IPS DF 6.9 (cell line): ENCODE measurements at regions not wholly inside any gene's neighbourhood (a gene's known extent, or its start where the extent isn't known, plus 50 kb on each side); places are given as distances from the start of the nearest gene placed in this dataset.

Experiments
- DNase-seq: peaks from one replicate; pipeline ENCODE4 v3.0.0-alpha.2; 2013; ENCODE audit warnings: low read depth, low spot score
- H3K27ac ChIP-seq: one replicate; pipeline ENCODE4 v1.5.1; 2013; ENCODE audit warnings: low read length, control low read depth
- H3K27me3 ChIP-seq: 2 replicates; pipeline ENCODE4 v1.6.1; 2013; ENCODE audit warnings: mild to moderate bottlenecking, low read length; ENCODE audit not compliant: control insufficient read depth, insufficient read depth
- H3K36me3 ChIP-seq: 2 replicates; pipeline ENCODE4 v1.6.1; 2013; ENCODE audit warnings: low read length; ENCODE audit not compliant: control insufficient read depth, insufficient read depth
- H3K4me1 ChIP-seq: 2 replicates; pipeline ENCODE4 v1.6.1; 2013; ENCODE audit warnings: low read length; ENCODE audit not compliant: control insufficient read depth, insufficient read depth
- H3K4me3 ChIP-seq: 2 replicates; pipeline ENCODE4 v1.5.1; 2013; ENCODE audit warnings: mild to moderate bottlenecking, low read length
- H3K9me3 ChIP-seq: 2 replicates; pipeline ENCODE4 v1.6.1; 2013; ENCODE audit warnings: low read length, inconsistent platforms; ENCODE audit not compliant: control insufficient read depth, insufficient read depth
- WGBS: extraction: QIAGEN DNeasy Blood & Tissue Kit; methylation state at CpG from one replicate; pipeline ENCODE4 v1.1.7; 2013; ENCODE audit warnings: mixed read lengths, missing lambda C conversion rate; ENCODE audit not compliant: insufficient read length, insufficient coverage; 5-methylcytosine and 5-hydroxymethylcytosine counted together

DNA sequence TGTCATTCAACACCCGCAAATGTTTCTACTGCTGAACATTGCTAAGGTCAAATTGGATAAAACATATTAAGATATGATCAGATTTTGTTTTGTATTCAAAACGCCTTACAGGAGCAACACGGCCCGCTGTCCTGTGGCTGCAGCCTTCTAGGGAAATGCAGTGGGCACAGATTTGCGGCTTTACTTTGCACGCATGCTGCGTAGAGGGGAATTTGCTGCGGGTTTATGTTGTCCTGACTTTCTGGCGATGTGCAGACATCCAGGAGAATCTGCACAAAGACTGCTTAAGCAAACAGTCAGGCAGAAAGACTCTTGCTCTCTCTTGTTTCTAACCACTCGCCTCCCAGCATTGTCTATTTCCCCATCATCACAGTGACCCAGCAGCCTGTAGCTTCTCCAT is 88.3 kb downstream of the LRRC30 start:
- no peaks in the 10 kb centered on the region for H3K9me3 ChIP-seq
- WGBS: no CpG with 5 or more reads among the region's 10 CpGs
- no peak overlapping the region for H3K27ac ChIP-seq
- DNase-seq: no peak
- H3K4me3 ChIP-seq: no peak overlapping the region
- no peaks in the 10 kb centered on the region for H3K4me1 ChIP-seq
- H3K27me3 ChIP-seq: no peaks in the 10 kb centered on the region
- no peaks in the 10 kb centered on the region for H3K36me3 ChIP-seq

DNA sequence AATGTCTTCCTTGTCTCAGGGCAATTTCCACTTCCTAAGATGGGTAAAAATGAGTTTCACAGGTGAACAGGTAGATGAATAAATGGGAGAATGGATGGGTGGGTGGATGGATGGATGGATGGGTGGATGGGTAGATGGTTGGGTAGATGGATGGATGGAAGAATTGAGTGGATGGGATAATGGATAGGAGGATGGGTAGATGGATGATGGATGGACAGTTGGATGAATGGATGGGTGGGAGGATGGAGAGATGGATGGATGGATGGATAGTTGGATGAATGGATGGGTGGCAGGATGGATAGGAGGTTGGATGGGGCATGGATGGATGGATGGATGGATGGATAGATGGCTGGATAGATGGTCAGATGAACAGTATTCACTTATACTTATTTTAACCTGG is 90.9 kb downstream of the LRRC30 start:
- DNase-seq: no peak
- Histone ChIP-seq H3K27me3 (no peaks in the 10 kb centered on the region), H3K9me3 (no peaks in the 10 kb centered on the region), H3K27ac (no peak overlapping the region), H3K4me3 (no peak overlapping the region), H3K4me1 (no peaks in the 10 kb centered on the region), H3K36me3 (no peaks in the 10 kb centered on the region)

GRCh38 chr18:7322817-7323485 is 92.1 kb downstream of the LRRC30 start:
- H3K4me3 ChIP-seq: no peak overlapping the region
- H3K36me3 ChIP-seq: no peaks in the 10 kb centered on the region
- H3K27me3 ChIP-seq: no peaks in the 10 kb centered on the region
- no peaks in the 10 kb centered on the region for H3K4me1 ChIP-seq
- DNase-seq: no peak
- no peak overlapping the region for H3K27ac ChIP-seq
- no peaks in the 10 kb centered on the region for H3K9me3 ChIP-seq
- no CpG with 5 or more reads among the region's 8 CpGs for WGBS

DNA sequence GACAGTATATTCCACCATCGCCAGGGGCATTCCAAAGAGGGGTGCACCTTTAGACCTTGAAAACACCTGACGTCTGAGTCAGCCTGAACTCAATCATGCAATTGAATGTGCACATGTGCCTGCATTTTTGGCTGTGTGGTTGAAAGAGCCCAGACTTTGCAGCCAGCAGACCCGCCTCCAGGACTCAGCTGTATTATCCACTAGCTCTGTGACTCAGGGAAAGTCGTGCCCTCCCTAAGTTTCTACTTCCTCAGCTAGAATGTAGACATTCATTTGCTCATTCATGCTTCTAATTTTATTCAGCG is 94.2 kb downstream of the LRRC30 start:
- Histone ChIP-seq H3K27ac (no peak overlapping the region), H3K4me3 (no peak overlapping the region), H3K4me1 (no peaks in the 10 kb centered on the region), H3K27me3 (no peaks in the 10 kb centered on the region), H3K9me3 (no peaks in the 10 kb centered on the region), H3K36me3 (no peaks in the 10 kb centered on the region)
- DNase-seq: no peak
- no CpG with 5 or more reads among the region's 5 CpGs for WGBS

GRCh38 chr18:7329016-7329415 is 98.1 kb downstream of the LRRC30 start:
- no CpG with 5 or more reads among the region's 3 CpGs for WGBS
- DNase-seq: no peak
- Histone ChIP-seq H3K9me3 (no peaks in the 10 kb centered on the region), H3K27ac (no peak overlapping the region), H3K4me3 (no peak overlapping the region), H3K27me3 (no peaks in the 10 kb centered on the region), H3K36me3 (no peaks in the 10 kb centered on the region), H3K4me1 (no peaks in the 10 kb centered on the region)

DNA sequence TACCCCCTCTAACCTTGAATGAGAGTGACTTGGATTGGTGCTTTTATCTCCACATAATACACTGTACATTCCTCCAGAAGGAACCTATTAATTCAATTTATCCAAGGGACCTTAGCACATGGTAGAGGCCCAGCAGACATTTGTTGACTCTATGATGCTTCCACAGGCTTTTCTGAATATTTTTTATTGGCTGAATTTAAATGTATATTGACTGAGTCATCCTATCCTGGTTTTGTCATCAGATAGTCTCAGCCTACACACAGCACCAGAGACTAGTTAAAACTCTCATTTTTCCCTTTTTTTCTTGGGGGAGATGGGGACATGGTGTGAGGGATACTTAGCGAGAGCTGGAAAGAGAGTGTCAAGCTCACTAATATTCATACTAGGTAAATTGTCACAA is 101.6 kb downstream of the LRRC30 start:
- H3K9me3 ChIP-seq: no peaks in the 10 kb centered on the region
- H3K27me3 ChIP-seq: no peaks in the 10 kb centered on the region
- no peaks in the 10 kb centered on the region for H3K4me1 ChIP-seq
- no peak overlapping the region for H3K27ac ChIP-seq
- H3K4me3 ChIP-seq: no peak overlapping the region
- WGBS: no CpG with 5 or more reads among the region's 1 CpG
- no peak for DNase-seq
- H3K36me3 ChIP-seq: no peaks in the 10 kb centered on the region

- H3K27ac ChIP-seq: no peak overlapping the region
- no peaks in the 10 kb centered on the region for H3K9me3 ChIP-seq
- no CpG with 5 or more reads among the region's 5 CpGs for WGBS
- H3K36me3 ChIP-seq: no peaks in the 10 kb centered on the region
- H3K4me1 ChIP-seq: no peaks in the 10 kb centered on the region
- no peak overlapping the region for H3K4me3 ChIP-seq
- no peak for DNase-seq
- H3K27me3 ChIP-seq: no peaks in the 10 kb centered on the region
Observed at GRCh38 chr18:7333025-7333562, 102.2 kb downstream of the LRRC30 start.

DNA sequence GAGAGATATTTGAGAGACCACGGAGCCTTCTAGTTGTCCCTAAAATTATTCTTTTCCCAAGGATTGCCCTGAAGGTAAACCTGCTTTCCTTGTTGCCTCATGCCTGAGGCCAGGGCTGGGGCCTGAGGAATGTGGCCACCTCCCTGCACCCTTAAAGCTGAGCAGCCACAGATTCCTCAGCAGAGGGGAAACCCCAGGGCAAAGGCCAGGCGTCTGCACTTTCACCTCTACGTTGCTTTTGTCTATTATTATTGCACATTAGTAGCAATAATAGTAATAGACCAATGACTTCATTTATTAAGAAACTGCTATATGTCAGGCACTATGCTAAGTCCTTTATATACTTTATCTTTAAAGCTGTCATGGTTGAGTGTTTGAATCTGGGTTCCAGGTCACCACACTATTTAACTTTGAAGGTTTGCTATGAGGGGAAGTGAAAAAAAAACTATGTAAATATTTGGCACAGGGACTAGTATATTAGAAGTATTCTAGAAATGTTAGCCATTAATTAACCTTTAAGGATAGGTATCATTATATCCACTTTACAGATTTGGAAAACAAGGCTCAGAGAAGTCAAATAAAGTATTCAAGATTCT is 104.2 kb downstream of the LRRC30 start:
- DNase-seq: no peak
- WGBS: no CpG with 5 or more reads among the region's 3 CpGs
- H3K27ac ChIP-seq: no peak overlapping the region

GRCh38 chr18:7336623-7337022 is 105.7 kb downstream of the LRRC30 start:
- H3K4me1 ChIP-seq: no peaks in the 10 kb centered on the region
- WGBS: no CpG with 5 or more reads among the region's 1 CpG
- no peak overlapping the region for H3K27ac ChIP-seq
- H3K27me3 ChIP-seq: no peaks in the 10 kb centered on the region
- no peaks in the 10 kb centered on the region for H3K36me3 ChIP-seq
- no peak for DNase-seq
- H3K9me3 ChIP-seq: no peaks in the 10 kb centered on the region
- H3K4me3 ChIP-seq: no peak overlapping the region

More for the DNA sequence above, 104.2 kb downstream of the LRRC30 start:
- Histone ChIP-seq H3K27me3 (no peaks in the 10 kb centered on the region), H3K4me1 (no peaks in the 10 kb centered on the region), H3K9me3 (no peaks in the 10 kb centered on the region), H3K36me3 (no peaks in the 10 kb centered on the region), H3K4me3 (no peak overlapping the region)

DNA sequence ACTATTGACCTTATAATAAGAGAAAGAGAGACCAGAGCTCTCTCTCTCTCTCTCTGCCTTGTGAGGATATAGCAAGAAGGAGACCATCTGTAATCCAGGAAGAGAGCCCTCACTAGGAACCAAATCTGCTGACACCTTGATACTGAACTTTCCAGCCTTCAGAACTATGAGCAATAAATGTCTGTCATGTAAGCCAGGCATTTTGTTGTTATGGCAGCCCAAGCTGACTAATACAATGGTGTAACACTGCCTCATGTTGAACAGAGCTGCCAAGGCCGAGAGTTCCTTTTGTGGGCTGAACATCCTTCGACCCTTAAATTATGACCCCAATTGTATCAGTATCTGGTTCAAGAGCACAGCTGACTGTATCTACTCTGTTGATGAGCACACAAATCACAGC is 108.0 kb downstream of the LRRC30 start:
- no CpG with 5 or more reads among the region's 2 CpGs for WGBS
- Histone ChIP-seq H3K36me3 (no peaks in the 10 kb centered on the region), H3K9me3 (no peaks in the 10 kb centered on the region), H3K27ac (no peak overlapping the region), H3K4me1 (no peaks in the 10 kb centered on the region), H3K4me3 (no peak overlapping the region), H3K27me3 (no peaks in the 10 kb centered on the region)
- no peak for DNase-seq
